ENCODE measurements at regions not wholly inside any gene's neighbourhood (a gene's known extent, or its start where the extent isn't known, plus 50 kb on each side); places are given as distances from the start of the nearest gene placed in this dataset.

DNA sequence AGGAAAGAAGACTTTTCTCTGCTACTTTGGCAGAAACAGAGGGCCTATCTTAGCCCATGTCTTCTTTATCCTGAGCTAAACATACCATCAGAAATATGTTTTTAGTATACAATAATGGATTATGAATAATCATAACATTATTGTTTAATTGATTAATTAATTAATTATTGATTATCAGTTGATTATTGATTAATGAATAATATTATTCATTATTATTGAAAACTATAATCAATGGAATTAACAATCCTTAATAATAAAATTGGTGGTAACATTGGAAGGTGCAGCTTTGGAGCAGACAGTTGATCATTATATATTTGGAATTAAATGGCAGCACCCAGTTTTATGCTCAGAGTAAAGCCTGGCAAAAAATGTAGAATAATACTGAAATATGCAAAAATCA, 655.9 kb upstream of the ARGLU1 start:
- TF ChIP-seq, protein P1, sequence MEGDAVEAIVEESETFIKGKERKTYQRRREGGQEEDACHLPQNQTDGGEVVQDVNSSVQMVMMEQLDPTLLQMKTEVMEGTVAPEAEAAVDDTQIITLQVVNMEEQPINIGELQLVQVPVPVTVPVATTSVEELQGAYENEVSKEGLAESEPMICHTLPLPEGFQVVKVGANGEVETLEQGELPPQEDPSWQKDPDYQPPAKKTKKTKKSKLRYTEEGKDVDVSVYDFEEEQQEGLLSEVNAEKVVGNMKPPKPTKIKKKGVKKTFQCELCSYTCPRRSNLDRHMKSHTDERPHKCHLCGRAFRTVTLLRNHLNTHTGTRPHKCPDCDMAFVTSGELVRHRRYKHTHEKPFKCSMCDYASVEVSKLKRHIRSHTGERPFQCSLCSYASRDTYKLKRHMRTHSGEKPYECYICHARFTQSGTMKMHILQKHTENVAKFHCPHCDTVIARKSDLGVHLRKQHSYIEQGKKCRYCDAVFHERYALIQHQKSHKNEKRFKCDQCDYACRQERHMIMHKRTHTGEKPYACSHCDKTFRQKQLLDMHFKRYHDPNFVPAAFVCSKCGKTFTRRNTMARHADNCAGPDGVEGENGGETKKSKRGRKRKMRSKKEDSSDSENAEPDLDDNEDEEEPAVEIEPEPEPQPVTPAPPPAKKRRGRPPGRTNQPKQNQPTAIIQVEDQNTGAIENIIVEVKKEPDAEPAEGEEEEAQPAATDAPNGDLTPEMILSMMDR (IDR thresholded peaks at IDR 0.05): no peak
- no peak for TF ChIP-seq POLR2A (IDR thresholded peaks at IDR 0.05)

Measured in thyroid gland (tissue), 4 donors.